ENCODE measurements at regions not wholly inside any gene's neighbourhood (a gene's known extent, or its start where the extent isn't known, plus 50 kb on each side); places are given as distances from the start of the nearest gene placed in this dataset.

GRCh38 chr16:17606460-17606859 is 135.7 kb upstream of the XYLT1 start:
- no peaks in the 10 kb centered on the region for H3K9me3 ChIP-seq
- intact Hi-C loops (cut with DNase I; ENCODE audit: low total_unique reads), result no loop called here
- no peak for DNase-seq
- H3K36me3 ChIP-seq (ENCODE audit: low read depth, missing control alignments), result no peaks in the 10 kb centered on the region
- no peak overlapping the region for H3K4me3 ChIP-seq
- H3K4me1 ChIP-seq, result no peaks in the 10 kb centered on the region
- no peak overlapping the region for H3K27ac ChIP-seq
- TF ChIP-seq CTCF (IDR thresholded peaks at IDR 0.05) (no peak), POLR2A (IDR thresholded peaks at IDR 0.05) (no peak)
- no peaks in the 10 kb centered on the region for H3K27me3 ChIP-seq
- 30 to 41% methylated on average over 1 of the region's 1 CpG for WGBS, 2 donors

DNA sequence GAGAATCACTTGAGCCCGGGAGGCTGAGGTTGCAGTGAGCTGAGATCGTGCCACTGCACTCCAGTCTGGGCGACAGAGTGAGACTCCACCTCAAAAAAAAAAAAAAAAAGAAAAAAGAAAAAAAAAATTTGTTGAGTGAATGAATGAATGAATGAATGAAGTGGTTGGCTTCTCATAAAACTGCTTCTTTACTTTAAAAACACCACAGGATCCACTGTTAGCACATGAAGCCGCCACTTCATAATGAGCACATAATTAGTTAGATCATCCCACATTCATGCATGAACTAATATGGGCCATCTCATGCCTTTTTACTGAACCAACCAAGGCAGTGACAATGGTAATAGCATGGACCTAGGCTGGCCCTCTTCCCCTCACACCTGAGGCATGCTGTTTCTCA is 135.0 kb upstream of the XYLT1 start:
- TF ChIP-seq CTCF (IDR thresholded peaks at IDR 0.05) (no peak), POLR2A (IDR thresholded peaks at IDR 0.05) (no peak)
- Histone ChIP-seq H3K27ac (no peak overlapping the region), H3K27me3 (no peaks in the 10 kb centered on the region), H3K9me3 (no peaks in the 10 kb centered on the region), H3K4me3 (no peak overlapping the region), H3K36me3 (ENCODE audit: low read depth, missing control alignments) (no peaks in the 10 kb centered on the region), H3K4me1 (no peaks in the 10 kb centered on the region)
- DNase-seq, result no peak
- WGBS, 2 donors, result 93 to 96% methylated on average over 4 of the region's 4 CpGs
- intact Hi-C loops (cut with DNase I; ENCODE audit: low total_unique reads), result no loop called here

GRCh38 chr16:17603626-17604025 is 132.9 kb upstream of the XYLT1 start:
- Histone ChIP-seq H3K27me3 (no peaks in the 10 kb centered on the region), H3K4me1 (no peaks in the 10 kb centered on the region), H3K27ac (no peak overlapping the region), H3K36me3 (ENCODE audit: low read depth, missing control alignments) (no peaks in the 10 kb centered on the region), H3K4me3 (no peak overlapping the region), H3K9me3 (no peaks in the 10 kb centered on the region)
- TF ChIP-seq POLR2A (IDR thresholded peaks at IDR 0.05), result no peak
- no peak for TF ChIP-seq CTCF (IDR thresholded peaks at IDR 0.05)
- intact Hi-C loops (cut with DNase I; ENCODE audit: low total_unique reads), result no loop called here
- DNase-seq, result no peak
- 42 to 44% methylated on average over 1 of the region's 1 CpG for WGBS, 2 donors

DNA sequence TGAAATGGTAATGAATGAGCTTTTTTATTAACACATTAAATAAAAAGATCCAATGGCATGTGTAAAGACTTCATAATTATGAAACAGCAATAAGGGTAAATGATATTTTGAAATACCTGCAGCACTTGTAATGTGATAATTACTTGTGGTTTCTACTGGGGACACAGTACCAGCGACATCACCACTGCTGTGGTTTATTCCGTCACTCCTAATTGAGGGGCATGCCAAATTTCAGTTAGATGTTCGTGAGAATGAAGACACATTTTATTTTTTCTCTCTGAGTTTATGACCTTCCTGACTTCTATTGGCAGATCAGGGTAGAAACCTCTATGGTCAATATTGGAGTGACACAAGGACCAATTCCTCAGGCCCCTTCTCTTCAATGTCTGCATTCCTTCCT is 131.9 kb upstream of the XYLT1 start:
- TF ChIP-seq POLR2A (IDR thresholded peaks at IDR 0.05) (no peak), CTCF (IDR thresholded peaks at IDR 0.05) (no peak)
- Histone ChIP-seq H3K27me3 (no peaks in the 10 kb centered on the region), H3K4me1 (no peaks in the 10 kb centered on the region), H3K4me3 (no peak overlapping the region), H3K27ac (no peak overlapping the region), H3K36me3 (ENCODE audit: low read depth, missing control alignments) (no peaks in the 10 kb centered on the region), H3K9me3 (no peaks in the 10 kb centered on the region)
- intact Hi-C loops (cut with DNase I; ENCODE audit: low total_unique reads), result no loop called here
- no peak for DNase-seq
- WGBS, 2 donors, result 76 to 83% methylated on average over 3 of the region's 3 CpGs

GRCh38 chr16:17598968-17599367 is 128.2 kb upstream of the XYLT1 start:
- intact Hi-C loops (cut with DNase I; ENCODE audit: low total_unique reads), result no loop called here
- H3K27ac ChIP-seq, result no peak overlapping the region
- TF ChIP-seq POLR2A (IDR thresholded peaks at IDR 0.05) (no peak), CTCF (IDR thresholded peaks at IDR 0.05) (no peak)
- WGBS, 2 donors, result 93% methylated on average over 1 of the region's 1 CpG
- H3K9me3 ChIP-seq, result no peaks in the 10 kb centered on the region
- DNase-seq, result no peak
- H3K27me3 ChIP-seq, result no peaks in the 10 kb centered on the region
- H3K36me3 ChIP-seq (ENCODE audit: low read depth, missing control alignments), result no peaks in the 10 kb centered on the region
- no peak overlapping the region for H3K4me3 ChIP-seq
- no peaks in the 10 kb centered on the region for H3K4me1 ChIP-seq
